Heart left ventricle (tissue), 13 donors: ENCODE measurements at regions not wholly inside any gene's neighbourhood (a gene's known extent, or its start where the extent isn't known, plus 50 kb on each side); places are given as distances from the start of the nearest gene placed in this dataset.

Source experiments
- CTCF ChIP-seq, 12 donors: fragments of 200-600 bp; sonication (generic) in 4 of 12; IDR thresholded peaks; one replicate each; pipeline versions ENCODE4 v1.5.0 to v1.8.0; 2018 to 2022; ENCODE audit warnings: antibody characterized with exemption in 12 of 12, mild to moderate bottlenecking in 5 of 12
- POLR2A ChIP-seq, 2 donors: fragments of 450-650 bp; IDR thresholded peaks; one replicate each; pipeline ENCODE4 v1.6.1; 2017; ENCODE audit warnings: antibody characterized with exemption in 2 of 2, mild to moderate bottlenecking in 2 of 2, moderate library complexity in 2 of 2
- donor health status: ischemic (EF 13 %, LVEDD 7.1; RV severe dilation, severe dysfunction).
- donor health status: DM: no; HTN: yes; CAD: no.
- donor health status: DM: no; HTN: no; CAD: no.
- donor health status: ischemic (EF 25% LVEDD 6.9; RV normal size, moderate dysfunction).
- donor health status: ischemic (EF 25% LVEDD 5.7; RV mildly dilated, moderate dysfunction).
- donor health status: ischemic (EF 35%, LVEDD 5.7; RV mildly dilated, moderate dysfunction).
- donor health status: nonischemic (EF 11% LVEDD 7.7; RV severe dilation, severe dysfunction).
- donor health status: DM: yes; HTN: yes; CAD: no.
- donor health status: PGD.
- donor health status: ischemic (EF 29% LVEDD 5.4; RV normal size, mild dysfunction).
- donor health status: nonischemic (EF 23%, LVEDD 6.1; RV moderate dilation, normal function).

GRCh38 chr18:10015288-10015701, 101.5 kb downstream of the VAPA start:
- TF ChIP-seq CTCF (IDR thresholded peaks at IDR 0.05): no peak
- no peak for TF ChIP-seq POLR2A (IDR thresholded peaks at IDR 0.05)
